ENCODE measurements at regions not wholly inside any gene's neighbourhood (a gene's known extent, or its start where the extent isn't known, plus 50 kb on each side); places are given as distances from the start of the nearest gene placed in this dataset.

DNA sequence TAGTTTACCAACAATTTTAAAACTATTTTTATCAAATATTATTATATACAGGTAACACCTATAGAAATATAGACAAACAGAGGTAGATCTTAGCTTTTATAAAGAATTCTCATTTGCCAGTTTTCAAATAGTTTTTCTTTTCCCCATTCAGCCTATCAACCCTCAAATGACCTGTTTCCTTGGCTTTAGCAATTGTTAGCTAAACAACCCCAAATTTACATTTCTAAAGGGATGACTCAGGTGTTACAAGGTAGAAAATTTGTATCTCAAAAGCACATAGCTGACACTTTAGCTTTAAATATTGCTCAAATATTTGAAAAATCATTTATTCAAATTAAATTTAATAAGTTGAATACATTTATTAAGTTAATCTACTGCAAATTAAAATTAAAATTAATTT, 1207.2 kb downstream of the SLITRK1 start:
- Histone ChIP-seq H3K27me3 (ENCODE audit: control insufficient read depth in 4 of 4, insufficient read depth in 4 of 4, low read length in 3 of 4) (no peaks in the 10 kb centered on the region), H3K9me3 (ENCODE audit: control insufficient read depth in 4 of 4, low read length in 3 of 4) (no peaks in the 10 kb centered on the region), H3K36me3 (ENCODE audit: control insufficient read depth in 4 of 4, insufficient read depth in 3 of 4, low read depth in 1 of 4, low read length in 3 of 4) (no peaks in the 10 kb centered on the region), H3K27ac (ENCODE audit: low read depth in 1 of 2, low read length in 2 of 2) (no peak overlapping the region), H3K4me1 (ENCODE audit: control insufficient read depth in 4 of 4, insufficient read depth in 4 of 4, low read length in 3 of 4) (no peaks in the 10 kb centered on the region), H3K9ac (ENCODE audit: low read depth in 1 of 2, low read length in 2 of 2) (no peak overlapping the region), H3K4me3 (ENCODE audit: low read depth in 1 of 3, low read length in 3 of 3) (no peak overlapping the region)
- DNase-seq (ENCODE audit: low spot score), result no peak
- TF ChIP-seq JUND (IDR thresholded peaks at IDR 0.05), result no peak

DNA sequence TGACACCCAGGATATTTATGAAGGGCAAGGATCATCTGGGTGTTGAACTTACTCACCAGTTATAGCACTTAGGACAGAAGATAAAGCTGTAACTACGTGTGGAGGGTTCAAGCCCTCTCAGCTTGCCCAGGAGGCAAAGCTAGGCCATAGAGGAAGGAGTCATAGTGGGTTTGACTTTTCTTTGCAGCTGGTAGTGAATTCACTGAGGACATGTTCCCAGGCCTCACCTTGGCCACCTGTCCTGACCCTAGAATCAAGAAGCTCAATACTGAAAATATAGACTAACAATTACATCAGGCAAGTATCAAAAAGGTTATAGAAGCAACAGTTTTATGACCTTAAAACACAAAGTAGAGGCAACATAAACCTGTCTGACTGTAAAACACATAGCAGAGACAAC, 1207.7 kb downstream of the SLITRK1 start:
- WGBS, result 54% methylated on average over 1 of the region's 1 CpG
- Histone ChIP-seq H3K27ac (ENCODE audit: low read depth in 1 of 2, low read length in 2 of 2) (no peak overlapping the region), H3K36me3 (ENCODE audit: control insufficient read depth in 4 of 4, insufficient read depth in 3 of 4, low read depth in 1 of 4, low read length in 3 of 4) (no peaks in the 10 kb centered on the region), H3K4me3 (ENCODE audit: low read depth in 1 of 3, low read length in 3 of 3) (no peak overlapping the region), H3K9me3 (ENCODE audit: control insufficient read depth in 4 of 4, low read length in 3 of 4) (no peaks in the 10 kb centered on the region), H3K4me1 (ENCODE audit: control insufficient read depth in 4 of 4, insufficient read depth in 4 of 4, low read length in 3 of 4) (no peaks in the 10 kb centered on the region), H3K9ac (ENCODE audit: low read depth in 1 of 2, low read length in 2 of 2) (no peak overlapping the region), H3K27me3 (ENCODE audit: control insufficient read depth in 4 of 4, insufficient read depth in 4 of 4, low read length in 3 of 4) (no peaks in the 10 kb centered on the region)
- no peak for TF ChIP-seq SP1 (IDR thresholded peaks at IDR 0.05)
- no peak for DNase-seq (ENCODE audit: low spot score)

DNA sequence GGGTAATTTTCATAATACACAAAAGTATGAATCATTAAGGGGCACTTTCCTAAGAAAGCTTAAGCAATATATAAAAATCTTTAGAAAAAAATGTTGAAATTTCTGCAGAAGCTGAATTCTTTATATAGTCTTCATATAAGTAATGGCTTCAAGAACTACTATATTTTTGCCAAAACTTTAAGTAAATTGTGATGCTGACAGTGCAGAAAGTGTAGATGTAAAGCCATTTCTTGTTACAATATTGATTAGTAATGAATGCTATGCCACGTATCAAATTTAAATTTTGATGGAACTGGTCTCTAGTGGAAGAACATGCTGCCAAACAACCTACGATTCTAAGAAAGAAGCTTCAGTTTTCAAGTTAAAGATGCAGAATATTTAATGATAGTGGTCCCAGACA, 1210.0 kb downstream of the SLITRK1 start:
- Histone ChIP-seq H3K27me3 (ENCODE audit: control insufficient read depth in 4 of 4, insufficient read depth in 4 of 4, low read length in 3 of 4) (no peaks in the 10 kb centered on the region), H3K4me1 (ENCODE audit: control insufficient read depth in 4 of 4, insufficient read depth in 4 of 4, low read length in 3 of 4) (no peaks in the 10 kb centered on the region), H3K36me3 (ENCODE audit: control insufficient read depth in 4 of 4, insufficient read depth in 3 of 4, low read depth in 1 of 4, low read length in 3 of 4) (no peaks in the 10 kb centered on the region), H3K9me3 (ENCODE audit: control insufficient read depth in 4 of 4, low read length in 3 of 4) (no peaks in the 10 kb centered on the region), H3K9ac (ENCODE audit: low read depth in 1 of 2, low read length in 2 of 2) (no peak overlapping the region), H3K27ac (ENCODE audit: low read depth in 1 of 2, low read length in 2 of 2) (no peak overlapping the region), H3K4me3 (ENCODE audit: low read depth in 1 of 3, low read length in 3 of 3) (no peak overlapping the region)
- WGBS, result 72% methylated on average over 2 of the region's 2 CpGs
- no peak for TF ChIP-seq SP1 (IDR thresholded peaks at IDR 0.05)
- TF ChIP-seq MAX (IDR thresholded peaks at IDR 0.05), result no peak
- no peak for TF ChIP-seq RAD21 (IDR thresholded peaks at IDR 0.05)
- TF ChIP-seq NR2F2 (IDR thresholded peaks at IDR 0.05), result no peak
- no peak for TF ChIP-seq FOXA1 (IDR thresholded peaks at IDR 0.05)
- TF ChIP-seq, protein P1, sequence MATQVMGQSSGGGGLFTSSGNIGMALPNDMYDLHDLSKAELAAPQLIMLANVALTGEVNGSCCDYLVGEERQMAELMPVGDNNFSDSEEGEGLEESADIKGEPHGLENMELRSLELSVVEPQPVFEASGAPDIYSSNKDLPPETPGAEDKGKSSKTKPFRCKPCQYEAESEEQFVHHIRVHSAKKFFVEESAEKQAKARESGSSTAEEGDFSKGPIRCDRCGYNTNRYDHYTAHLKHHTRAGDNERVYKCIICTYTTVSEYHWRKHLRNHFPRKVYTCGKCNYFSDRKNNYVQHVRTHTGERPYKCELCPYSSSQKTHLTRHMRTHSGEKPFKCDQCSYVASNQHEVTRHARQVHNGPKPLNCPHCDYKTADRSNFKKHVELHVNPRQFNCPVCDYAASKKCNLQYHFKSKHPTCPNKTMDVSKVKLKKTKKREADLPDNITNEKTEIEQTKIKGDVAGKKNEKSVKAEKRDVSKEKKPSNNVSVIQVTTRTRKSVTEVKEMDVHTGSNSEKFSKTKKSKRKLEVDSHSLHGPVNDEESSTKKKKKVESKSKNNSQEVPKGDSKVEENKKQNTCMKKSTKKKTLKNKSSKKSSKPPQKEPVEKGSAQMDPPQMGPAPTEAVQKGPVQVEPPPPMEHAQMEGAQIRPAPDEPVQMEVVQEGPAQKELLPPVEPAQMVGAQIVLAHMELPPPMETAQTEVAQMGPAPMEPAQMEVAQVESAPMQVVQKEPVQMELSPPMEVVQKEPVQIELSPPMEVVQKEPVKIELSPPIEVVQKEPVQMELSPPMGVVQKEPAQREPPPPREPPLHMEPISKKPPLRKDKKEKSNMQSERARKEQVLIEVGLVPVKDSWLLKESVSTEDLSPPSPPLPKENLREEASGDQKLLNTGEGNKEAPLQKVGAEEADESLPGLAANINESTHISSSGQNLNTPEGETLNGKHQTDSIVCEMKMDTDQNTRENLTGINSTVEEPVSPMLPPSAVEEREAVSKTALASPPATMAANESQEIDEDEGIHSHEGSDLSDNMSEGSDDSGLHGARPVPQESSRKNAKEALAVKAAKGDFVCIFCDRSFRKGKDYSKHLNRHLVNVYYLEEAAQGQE (IDR thresholded peaks at IDR 0.05), result no peak
- no peak for TF ChIP-seq CTCF (IDR thresholded peaks at IDR 0.05; ENCODE audit: low read depth, low read length, missing input control)
- no peak for TF ChIP-seq HNF4A (conservative IDR thresholded peaks at IDR 0.05)
- no peak for TF ChIP-seq JUND (IDR thresholded peaks at IDR 0.05)
- TF ChIP-seq ZBTB33 (IDR thresholded peaks at IDR 0.05), result no peak
- no peak for TF ChIP-seq HNF4G (IDR thresholded peaks at IDR 0.05)
- no peak for TF ChIP-seq ATF3 (IDR thresholded peaks at IDR 0.05)
- TF ChIP-seq FOXA2 (IDR thresholded peaks at IDR 0.05), result no peak
- no peak for TF ChIP-seq RXRA (IDR thresholded peaks at IDR 0.05)
- TF ChIP-seq GABPA (IDR thresholded peaks at IDR 0.05 in 1 of 2, conservative IDR thresholded peaks at IDR 0.05 in 1 of 2), result no peak
- no peak for TF ChIP-seq EGR1 (IDR thresholded peaks at IDR 0.05; ENCODE audit: low read depth in 2 of 2)
- no peak for TF ChIP-seq YY1 (IDR thresholded peaks at IDR 0.05)
- TF ChIP-seq TAF1 (conservative IDR thresholded peaks at IDR 0.05), result no peak
- no peak for DNase-seq (ENCODE audit: low spot score)
